Progenitor cell of endocrine pancreas (in vitro differentiated cells): ENCODE measurements at regions not wholly inside any gene's neighbourhood (a gene's known extent, or its start where the extent isn't known, plus 50 kb on each side); places are given as distances from the start of the nearest gene placed in this dataset.

ENCODE experiments used
- DNase-seq: peaks from one replicate; pipeline ENCODE4 v3.0.0; 2021; ENCODE audit warnings: low spot score; ENCODE audit not compliant: unreplicated experiment
- H3K27ac Mint-ChIP-seq: 2 replicates; pipeline ENCODE4 v1.8.0; 2021; ENCODE audit warnings: mild to moderate bottlenecking, moderate library complexity, mixed read lengths
- H3K27me3 Mint-ChIP-seq: 2 replicates; pipeline ENCODE4 v1.8.0; 2021; ENCODE audit warnings: mixed read lengths
- H3K36me3 Mint-ChIP-seq: 2 replicates; pipeline ENCODE4 v1.8.0; 2022; ENCODE audit warnings: mixed read lengths; ENCODE audit not compliant: insufficient read depth
- H3K4me1 Mint-ChIP-seq: 2 replicates; pipeline ENCODE4 v1.8.0; 2021; ENCODE audit warnings: low read depth, mixed read lengths
- H3K4me3 Mint-ChIP-seq: 2 replicates; pipeline ENCODE4 v1.8.0; 2021; ENCODE audit warnings: low read depth, mild to moderate bottlenecking, moderate library complexity, mixed read lengths
- H3K9me3 Mint-ChIP-seq: 2 replicates; pipeline ENCODE4 v1.8.0; 2021; ENCODE audit warnings: low read depth, mixed read lengths
- CTCF ChIP-seq: fragments of 200-600 bp; sonication (generic); IDR thresholded peaks from one replicate; pipeline ENCODE4 v1.5.0; 2021; ENCODE audit warnings: antibody characterized with exemption, mild to moderate bottlenecking; ENCODE audit not compliant: unreplicated experiment

DNA sequence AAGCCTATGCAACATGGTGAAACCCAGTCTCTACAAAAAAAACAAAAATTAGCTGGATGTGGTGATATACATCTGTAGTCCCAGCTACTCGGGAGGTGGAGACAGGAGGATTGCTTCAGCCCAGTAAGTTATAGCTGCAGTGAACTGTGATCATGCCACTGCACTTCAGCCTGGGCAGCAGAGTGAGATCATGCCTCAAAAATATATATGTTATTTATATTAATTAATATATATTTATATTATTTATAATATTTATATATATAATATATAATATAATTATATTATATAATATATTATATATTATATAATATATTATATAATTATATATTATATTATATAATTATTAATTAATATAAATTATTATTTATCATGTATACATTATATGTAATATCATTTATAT lies 1158.4 kb upstream of the AUTS2 start:
- Mint-ChIP-seq H3K36me3 (no peaks in the 10 kb centered on the region), H3K9me3 (peaks cover 6% of the 10 kb centered on the region), H3K27me3 (no peaks in the 10 kb centered on the region), H3K4me3 (no peak overlapping the region), H3K4me1 (peaks cover 2% of the 10 kb centered on the region), H3K27ac (no peak overlapping the region)
- TF ChIP-seq CTCF: no peak
- DNase-seq: no peak

DNA sequence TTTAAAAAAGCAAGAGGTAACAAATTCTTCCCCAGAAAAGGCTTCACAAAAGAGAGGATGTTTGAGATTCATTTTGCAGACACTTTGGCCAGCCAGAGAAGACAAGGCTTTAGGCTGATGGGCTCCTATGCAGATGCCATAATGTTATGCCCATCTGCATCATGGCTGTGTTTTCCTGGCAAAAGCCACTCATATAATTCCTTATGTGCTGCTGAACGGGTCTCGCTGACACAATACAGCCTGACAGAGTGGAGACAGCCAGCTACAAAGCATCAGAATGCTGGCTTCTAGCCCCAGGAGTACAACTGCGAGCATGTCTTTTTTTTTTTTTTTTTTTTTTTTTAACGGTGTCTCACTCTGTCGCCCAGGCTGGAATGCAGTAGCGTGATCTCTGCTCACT lies 1157.4 kb upstream of the AUTS2 start:
- Mint-ChIP-seq H3K36me3 (no peaks in the 10 kb centered on the region), H3K9me3 (peaks cover 6% of the 10 kb centered on the region), H3K4me3 (no peak overlapping the region), H3K27ac (no peak overlapping the region), H3K4me1 (peaks cover 2% of the 10 kb centered on the region), H3K27me3 (peaks cover 4% of the 10 kb centered on the region)
- DNase-seq: no peak
- TF ChIP-seq CTCF: no peak

DNA sequence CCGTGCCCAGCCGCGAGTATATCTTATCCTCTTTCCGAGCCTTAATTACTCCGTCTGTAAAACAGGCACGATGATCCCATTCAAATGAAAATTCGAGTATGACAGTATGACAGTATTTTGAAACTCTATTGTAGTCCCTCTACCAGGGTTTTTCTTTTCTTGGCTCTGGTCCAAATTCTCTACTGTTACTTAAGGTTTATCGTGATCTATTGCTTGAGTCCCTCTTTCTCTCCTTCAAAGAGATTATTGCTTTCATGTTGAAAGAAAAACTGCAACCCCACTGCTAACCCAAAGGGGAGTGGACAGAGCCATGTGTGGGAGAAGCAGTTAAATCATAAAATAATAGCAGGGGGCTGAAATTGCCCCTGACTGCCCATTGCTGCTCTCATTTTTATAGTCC lies 1156.6 kb upstream of the AUTS2 start:
- Mint-ChIP-seq H3K36me3 (no peaks in the 10 kb centered on the region), H3K4me1 (peaks cover 2% of the 10 kb centered on the region), H3K4me3 (no peak overlapping the region), H3K27ac (no peak overlapping the region), H3K27me3 (peaks cover 8% of the 10 kb centered on the region), H3K9me3 (peaks cover 6% of the 10 kb centered on the region)
- TF ChIP-seq CTCF: no peak
- no peak for DNase-seq

DNA sequence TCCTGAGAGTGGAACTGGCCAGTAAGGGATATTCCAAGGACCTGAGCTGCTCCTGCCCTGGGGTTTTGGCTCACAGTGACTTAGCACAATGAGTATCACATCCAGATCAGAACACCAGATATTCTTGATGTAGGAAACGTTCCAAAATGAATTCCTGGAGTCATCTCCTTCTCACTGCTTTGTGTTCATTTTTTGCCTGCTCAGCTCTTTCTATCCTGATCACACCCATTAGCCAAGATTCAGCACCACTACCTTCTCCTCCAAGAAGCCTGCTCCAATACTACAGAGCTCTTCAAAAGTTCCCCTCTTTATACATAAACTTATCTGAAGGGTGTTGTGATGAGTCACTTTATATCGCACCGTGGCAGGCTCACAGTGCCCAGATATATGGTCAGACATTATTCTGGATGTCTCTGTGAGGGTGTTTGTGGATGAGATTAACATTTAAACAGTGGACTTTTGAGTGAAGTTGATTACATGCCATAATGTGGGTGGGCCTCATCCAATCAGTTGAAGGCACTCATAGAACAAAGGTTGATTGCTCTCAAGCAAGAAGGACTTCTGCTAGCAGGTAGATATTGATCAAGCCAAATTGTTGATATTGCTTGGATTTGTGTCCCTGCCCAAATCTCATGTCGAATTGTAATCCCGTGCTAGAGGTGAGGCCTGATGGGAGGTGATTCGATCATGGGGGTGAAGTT lies 1155.2 kb upstream of the AUTS2 start:
- Mint-ChIP-seq H3K9me3 (peaks cover 6% of the 10 kb centered on the region), H3K4me1 (no peaks in the 10 kb centered on the region)
- no peak for TF ChIP-seq CTCF

GRCh38 chr7:68444042-68444441 lies 1154.2 kb upstream of the AUTS2 start:
- Mint-ChIP-seq H3K27me3 (peaks cover 8% of the 10 kb centered on the region), H3K9me3 (no peaks in the 10 kb centered on the region), H3K4me3 (no peak overlapping the region), H3K36me3 (no peaks in the 10 kb centered on the region), H3K4me1 (no peaks in the 10 kb centered on the region), H3K27ac (no peak overlapping the region)
- DNase-seq: no peak
- TF ChIP-seq CTCF: no peak

More for the DNA sequence above, 1155.2 kb upstream of the AUTS2 start:
- no peak for DNase-seq
- H3K27me3 Mint-ChIP-seq: peaks cover 8% of the 10 kb centered on the region
- no peaks in the 10 kb centered on the region for H3K36me3 Mint-ChIP-seq
- H3K27ac Mint-ChIP-seq: no peak overlapping the region
- no peak overlapping the region for H3K4me3 Mint-ChIP-seq
